Superior temporal gyrus (tissue), 1 donor: ENCODE measurements at regions not wholly inside any gene's neighbourhood (a gene's known extent, or its start where the extent isn't known, plus 50 kb on each side); places are given as distances from the start of the nearest gene placed in this dataset.

ENCODE experiments used
- DNase-seq: peaks from one replicate; pipeline ENCODE4 v3.0.0-alpha.2; 2016; ENCODE audit errors: extremely low spot score

DNA sequence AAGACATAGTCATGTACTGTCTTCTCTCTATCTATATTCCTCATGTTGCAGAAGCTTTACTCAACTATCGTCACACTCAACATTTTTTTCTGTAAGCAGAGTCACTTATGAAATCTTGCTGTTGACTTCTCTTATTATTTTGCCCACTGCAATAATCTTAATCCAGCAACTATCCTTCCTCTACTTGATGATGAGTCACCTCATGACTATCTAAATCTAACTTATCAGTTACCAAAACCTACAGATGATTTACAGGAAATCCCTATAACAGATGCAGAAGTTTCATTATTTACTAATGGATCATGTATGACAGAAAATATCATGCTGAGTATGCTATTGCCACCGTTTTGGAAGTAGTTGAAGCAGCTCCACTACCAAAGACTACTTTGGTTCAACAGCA, 378.9 kb downstream of the DUSP10 start:
- no peak for DNase-seq

DNA sequence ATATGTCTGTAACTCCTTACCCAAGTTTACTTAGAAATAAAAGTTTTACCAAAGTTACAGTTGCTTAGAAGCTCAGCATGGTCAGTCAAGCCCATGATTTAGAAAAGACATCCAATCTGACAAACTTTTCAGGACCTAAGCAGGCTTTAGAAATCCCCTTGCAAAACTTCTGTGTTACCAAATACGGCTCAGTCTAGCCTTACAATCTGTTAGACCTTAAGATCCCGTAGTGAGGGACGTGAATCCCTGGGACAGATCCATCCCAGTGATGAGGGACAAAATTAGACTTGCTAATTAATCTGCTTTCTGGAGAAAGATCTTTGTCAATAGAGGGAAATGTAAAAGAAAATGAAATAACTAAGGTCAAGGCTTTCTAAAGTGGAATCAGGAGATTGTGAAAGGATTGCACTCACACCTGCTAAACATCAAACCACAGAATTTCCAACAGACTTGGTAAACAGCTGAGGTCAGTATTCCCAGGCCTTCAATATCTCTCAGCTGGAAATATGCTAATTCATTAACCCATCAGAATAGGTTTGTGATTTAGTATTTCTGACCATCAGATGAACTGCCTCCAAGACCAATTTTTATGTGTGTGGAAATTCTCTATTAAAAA, 375.3 kb downstream of the DUSP10 start:
- DNase-seq: no peak

DNA sequence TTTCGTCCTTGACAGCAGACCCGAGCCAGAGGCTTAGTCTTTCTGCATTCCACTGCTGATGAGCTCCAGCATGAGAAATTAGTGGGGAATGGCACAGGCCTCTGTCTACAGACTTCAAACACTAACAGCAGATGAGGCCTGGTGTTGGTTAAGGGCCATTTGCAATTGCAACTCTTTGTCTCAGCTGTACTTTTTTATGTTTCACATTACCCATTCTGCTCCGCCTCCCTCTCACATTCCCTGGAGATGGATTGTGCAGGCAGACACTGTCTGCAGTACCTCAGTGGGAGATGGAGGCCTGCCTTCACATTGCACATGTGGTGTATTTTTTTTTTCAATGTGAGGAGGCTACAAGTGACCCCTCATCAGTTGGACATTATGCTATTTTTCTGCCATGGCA, 370.2 kb downstream of the DUSP10 start:
- no peak for DNase-seq

DNA sequence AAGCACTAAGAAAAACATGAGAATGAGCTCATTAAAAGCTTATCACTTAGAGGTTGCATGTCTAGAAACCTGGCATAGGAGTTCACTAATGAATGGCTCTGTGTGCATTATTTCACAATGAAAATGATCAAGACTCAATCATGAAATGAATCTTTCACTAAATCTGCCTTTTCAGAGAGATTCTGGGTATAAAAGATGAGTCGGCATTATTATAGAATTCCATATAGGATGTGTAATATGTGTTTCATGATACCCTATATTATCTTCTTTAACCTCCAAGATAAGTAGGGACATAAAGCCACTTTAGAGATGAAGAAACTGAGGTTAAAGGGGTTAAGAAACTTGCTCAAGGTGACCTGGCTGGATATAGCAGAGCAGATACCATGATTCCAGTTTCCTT, 368.1 kb downstream of the DUSP10 start:
- no peak for DNase-seq

DNA sequence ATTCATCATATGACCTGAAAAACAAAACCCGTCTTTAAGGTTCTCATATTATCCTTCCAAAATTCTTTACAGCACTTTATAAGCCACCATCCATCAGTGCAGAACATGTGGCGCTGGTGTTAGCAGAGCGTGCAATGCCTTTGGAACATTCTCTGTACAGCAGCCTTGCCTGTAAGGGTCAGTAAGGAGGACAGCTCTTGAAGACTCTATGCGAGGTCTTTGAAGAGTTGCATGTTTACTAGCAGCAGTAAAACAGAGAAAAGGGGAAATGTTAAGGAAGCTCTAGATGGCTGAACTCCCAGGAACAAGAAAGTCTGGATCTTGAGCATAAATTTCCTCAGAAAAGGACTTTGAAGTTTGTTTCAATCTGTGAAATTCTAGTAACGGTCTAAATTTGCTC, 365.6 kb downstream of the DUSP10 start:
- DNase-seq: no peak

DNA sequence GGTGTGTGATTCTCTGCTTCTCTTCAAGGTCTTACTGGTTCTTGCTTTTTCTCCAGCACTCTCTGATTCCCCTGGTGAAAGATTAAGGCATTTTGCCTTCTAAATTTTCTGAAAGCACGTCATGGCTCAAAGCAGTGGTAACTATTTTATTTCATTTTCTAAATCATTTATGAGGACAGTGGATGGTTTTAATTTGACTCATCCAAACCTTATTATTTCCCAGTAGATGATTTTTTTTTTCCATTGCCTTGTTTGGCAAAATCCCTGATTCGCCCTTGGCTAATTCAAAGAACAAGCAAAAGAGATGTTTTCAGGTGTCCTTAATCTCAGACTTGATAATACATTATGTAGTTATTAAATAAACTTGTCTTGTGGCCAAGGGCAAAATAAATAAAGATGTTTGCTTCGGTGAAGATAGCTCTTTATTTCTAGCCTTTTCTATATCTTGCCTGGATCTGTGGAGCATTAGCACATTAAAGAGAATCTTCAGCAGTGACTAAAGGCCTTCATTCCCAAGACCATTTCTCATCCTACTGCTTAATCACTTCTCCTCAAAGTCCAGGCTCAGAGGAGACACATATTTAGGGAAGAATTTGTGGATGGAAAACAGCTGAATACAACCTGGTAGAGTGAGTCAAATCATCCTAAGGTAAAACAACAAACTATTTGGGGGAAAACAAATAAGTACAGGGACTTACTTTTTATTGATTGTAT, 359.8 kb downstream of the DUSP10 start:
- no peak for DNase-seq

DNA sequence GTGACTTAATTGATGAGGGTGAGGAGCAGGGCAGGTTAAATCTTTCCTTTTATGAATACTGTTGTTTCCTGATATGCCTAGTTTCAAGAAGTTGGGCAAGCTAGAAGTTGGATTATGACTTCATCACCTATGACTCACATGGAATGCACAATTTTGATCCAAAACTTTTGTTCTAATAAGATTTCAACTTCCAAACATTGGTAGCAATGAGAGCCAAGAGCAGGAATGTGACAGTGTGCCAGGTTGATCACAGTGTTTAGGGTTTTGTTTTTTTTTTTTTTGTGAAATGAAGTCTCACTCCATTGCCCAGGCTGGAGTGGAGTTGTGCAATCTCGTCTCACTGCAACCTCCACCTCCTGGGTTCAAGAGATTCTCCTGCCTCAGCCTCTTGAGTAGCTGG, 349.4 kb downstream of the DUSP10 start:
- DNase-seq: no peak

DNA sequence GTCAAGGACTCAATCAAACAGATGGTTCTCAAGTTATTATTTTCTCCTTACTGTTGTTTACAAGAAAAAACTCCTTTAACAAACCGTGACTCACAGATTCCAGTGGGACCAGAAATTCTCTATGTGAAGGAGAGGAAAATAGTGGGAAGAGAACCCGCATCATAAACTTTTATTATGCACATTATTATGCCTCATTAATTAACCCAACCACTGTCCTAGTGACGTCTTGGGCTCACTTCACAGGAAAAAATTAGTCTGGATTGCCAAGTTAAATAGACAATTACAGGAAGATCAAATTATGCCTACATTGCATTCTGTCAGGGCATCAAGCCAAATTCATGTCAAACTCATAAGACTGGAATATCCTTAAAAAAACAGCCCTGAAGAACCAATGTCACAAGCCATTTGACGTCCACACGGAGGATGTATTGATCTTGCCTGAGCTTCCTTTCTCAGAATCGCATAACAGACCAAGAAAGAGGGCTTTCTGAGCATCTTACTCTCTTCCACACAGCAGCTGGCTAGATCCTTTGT, 347.8 kb downstream of the DUSP10 start:
- no peak for DNase-seq

DNA sequence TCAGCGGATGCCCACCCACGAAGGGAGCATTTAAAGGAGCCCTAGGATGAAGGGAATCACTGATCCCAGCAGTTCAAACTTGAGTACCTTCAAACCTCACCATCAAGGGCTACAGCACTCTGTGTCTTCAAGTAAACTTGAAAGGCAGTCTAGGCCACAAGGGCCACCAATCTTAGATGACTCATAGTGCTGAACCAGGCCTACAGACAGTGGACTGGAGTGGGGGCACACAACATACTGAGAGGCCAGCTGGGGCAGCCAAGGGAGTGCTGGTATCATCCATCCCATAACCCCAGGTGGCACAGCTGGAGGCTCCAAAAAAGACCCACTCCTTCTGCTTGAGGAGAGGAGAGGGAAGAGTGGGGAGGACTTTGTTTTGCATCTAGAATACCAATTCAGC, 345.4 kb downstream of the DUSP10 start:
- DNase-seq: no peak

DNA sequence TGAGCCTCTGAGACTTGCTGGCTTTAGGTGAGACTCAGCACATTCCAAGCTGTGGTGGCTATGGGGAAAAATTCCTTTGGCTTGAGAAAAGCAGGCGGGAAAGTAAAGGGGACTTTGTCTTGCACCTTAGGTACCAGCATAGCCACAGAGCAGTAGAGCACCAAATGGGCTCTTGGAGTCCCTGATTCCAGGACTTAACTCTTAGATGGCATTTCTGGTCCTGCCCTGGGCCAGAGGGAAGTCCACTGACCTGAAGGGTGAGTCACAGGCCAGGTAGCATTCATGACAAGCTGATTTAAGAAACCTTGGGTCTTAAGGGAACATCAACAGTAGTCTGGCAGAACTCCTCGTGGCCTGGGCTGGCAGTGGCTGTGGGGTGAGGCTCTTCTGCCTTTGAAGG, 344.7 kb downstream of the DUSP10 start:
- DNase-seq: no peak

DNA sequence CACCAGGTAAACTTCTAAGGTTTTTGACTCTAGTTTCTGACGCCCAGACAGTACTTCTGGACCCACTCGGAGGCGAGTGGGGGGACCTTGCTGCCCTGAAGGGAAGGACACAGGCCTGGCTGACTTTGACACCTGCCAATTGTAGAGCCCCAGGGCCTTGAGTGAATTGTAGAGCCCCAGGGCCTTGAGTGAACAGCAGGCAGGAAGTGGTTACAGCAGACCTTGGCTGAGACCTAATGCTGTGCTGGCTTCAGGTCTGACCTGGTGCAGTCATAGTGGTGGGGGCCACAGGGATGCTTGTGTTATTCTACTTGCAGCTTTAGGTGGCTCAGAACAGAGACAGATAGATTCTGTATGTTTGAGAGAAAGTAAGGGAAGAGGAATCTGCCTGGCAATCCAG, 344.3 kb downstream of the DUSP10 start:
- DNase-seq: no peak

DNA sequence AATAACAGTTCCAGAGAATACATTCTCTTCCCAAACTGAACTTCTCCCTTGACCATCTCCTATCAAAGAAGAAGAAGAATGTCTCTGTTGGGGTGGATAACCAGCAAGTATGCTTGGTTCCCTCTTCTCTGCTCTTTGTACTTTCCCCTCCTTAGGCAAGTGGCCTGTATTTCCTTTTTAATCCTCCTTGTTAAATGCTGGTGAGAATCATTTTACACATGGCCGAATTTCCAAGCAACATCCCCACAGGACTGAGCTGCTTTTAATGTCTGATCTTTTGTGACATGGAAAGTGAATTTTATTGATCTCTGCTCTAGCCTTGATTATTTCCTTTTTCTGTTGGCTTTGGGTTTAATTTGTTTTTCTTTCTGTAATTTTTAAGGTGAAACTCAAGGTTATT, 336.7 kb downstream of the DUSP10 start:
- no peak for DNase-seq

DNA sequence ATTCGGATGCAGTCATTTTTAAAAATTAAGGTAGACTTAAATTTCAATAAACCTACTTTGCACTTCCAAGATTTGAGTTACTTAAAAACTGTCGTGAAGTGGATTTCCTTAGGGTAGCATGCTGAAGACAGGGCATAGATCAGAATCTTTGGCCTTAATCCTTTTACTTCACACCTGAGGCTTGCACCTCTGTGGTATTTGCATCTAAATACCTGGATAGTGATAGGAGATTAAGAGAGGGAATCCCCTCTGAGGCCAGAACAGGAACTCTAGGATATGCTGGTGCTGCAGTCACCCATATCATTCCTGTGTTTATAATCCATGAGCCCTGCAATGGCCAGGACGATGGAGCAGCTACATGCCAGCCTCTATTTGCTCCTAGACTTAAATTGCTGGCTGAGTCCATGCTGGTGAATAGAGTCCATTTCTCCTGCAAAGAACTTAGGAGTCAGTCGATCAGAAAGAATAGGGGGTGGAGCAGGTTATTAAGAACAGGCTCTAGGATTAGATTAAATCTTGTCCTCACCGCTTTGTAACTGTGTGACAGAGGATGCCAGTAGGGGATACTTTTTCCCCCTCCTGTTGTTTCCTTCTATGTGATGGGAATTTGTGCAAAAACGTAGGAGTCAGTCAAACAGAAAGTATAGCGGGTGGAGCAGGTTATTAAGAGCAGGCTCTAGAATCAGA, 333.6 kb downstream of the DUSP10 start:
- DNase-seq: no peak

DNA sequence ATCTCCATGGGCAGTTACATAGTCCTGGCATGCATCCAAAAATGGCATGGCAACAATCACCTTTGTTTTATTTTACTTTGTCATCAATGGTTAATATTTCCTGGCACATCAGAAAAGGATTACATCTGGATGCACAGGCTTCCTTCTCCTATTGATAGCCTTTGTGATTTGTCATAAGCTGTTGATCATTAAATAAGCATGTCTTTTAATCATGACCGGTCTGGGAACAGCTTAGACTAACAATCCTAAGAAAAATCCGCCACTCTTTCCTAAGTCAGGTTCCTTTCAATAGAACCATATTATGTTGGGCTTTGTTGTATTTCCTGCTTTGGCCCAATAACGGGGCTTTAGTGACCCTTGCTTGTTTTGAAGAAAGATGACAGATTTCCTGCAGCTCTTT, 330.6 kb downstream of the DUSP10 start:
- no peak for DNase-seq

DNA sequence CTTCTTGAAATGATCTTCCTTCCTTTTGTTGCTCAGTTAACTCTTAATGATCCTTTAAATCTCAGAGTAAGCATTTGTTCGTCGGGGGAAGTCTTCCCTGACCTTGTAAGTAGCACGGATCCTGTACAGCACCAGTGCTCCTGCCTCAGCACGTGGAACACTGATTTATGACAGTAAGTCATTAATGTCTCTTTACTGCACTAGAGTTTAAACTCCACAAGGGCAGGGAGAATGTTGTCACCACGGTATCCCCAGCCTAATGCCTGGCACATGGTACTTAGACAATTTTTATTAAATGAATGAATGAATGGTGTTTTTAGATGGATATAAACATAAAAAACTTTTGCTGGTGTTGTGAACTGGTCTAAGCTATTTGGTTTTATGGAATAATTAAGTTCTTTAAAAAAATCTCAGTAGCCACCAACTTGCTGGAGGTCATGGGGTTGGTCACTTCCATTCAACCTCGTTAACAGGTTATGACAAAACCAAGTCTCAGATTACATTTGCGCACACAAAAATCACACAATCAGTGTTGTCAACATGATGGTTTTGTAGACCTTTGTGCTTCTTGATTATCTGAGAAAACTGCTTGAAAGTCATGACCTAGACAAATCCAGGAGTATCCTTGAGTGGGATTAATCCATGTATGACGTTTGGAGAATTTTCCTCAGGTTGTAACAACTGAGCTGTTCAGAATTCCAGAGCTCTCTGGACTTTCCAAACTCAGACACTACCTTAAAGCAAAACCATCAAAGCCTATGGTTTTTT, 326.9 kb downstream of the DUSP10 start:
- no peak for DNase-seq

DNA sequence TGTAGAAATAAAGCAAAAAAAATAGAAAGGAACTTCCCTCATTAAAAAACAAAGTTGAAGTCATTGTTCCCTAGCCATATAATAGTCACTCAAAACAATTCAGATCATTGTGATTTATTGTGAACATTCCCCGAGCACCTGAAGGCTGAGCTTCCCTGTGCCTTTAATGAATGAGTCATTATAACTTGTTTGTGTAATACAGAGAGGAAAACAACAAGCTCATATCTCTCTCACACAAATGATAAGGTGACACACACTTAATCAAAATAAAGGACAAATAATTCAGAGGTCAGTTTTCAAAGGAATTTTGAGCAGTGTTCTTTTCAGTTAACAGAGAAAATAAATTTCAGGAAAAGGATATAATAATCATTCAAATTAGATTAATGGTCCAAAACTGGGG, 326.2 kb downstream of the DUSP10 start:
- DNase-seq: no peak

DNA sequence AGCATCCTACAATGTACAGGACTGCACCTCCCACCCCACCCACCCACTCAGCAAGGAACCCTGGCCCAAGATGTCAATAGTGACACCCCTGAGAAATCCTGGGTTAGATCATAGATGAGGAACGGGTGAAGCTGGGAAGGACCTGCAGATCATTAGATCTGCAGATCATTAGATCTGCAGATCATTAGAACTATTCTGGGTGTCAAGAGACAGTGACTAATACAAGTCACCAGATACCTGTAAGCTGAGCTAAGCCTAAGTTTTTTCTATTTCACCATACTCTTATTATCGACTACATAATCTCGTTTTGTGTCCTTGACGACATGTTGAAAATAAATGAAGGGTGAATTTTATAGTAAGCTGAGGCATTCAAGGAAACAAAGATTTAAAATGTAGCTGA, 325.7 kb downstream of the DUSP10 start:
- no peak for DNase-seq

DNA sequence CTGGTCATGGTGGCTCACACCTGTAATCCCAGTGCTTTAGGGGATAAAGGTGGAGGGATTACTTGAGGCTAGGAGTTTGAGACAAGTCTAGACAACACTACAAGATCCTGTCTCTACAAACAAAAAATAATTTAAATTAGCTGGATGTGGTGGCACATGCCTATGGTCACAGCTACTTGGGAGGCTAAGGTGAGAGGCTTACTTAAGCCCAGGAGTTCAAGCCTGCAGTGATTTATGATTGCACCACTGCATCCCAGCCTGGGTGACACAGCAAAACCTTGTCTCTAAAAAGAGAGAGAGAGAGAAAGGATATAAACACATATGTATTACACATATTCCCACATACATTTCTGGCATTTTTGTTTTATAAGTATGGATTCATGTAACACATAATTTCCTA, 325.2 kb downstream of the DUSP10 start:
- no peak for DNase-seq

DNA sequence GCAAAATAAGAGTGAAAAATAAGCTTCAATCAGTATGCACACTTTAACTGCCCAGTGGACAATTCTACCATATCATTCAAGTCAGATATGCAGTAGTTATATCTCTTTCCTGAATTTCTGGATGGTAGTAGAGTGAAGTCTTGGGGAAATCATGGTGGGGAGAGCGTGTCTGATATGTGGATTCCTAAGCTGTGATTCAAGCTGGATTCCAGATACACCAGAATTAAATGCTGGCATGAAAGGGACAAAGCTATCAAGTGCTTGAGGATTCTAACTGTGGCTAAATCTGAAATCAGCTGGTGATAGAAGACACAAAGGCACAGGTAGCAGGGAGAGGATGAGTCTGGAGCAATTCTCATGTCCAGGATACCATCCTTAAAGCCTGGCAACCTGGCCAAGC, 323.5 kb downstream of the DUSP10 start:
- DNase-seq: no peak

DNA sequence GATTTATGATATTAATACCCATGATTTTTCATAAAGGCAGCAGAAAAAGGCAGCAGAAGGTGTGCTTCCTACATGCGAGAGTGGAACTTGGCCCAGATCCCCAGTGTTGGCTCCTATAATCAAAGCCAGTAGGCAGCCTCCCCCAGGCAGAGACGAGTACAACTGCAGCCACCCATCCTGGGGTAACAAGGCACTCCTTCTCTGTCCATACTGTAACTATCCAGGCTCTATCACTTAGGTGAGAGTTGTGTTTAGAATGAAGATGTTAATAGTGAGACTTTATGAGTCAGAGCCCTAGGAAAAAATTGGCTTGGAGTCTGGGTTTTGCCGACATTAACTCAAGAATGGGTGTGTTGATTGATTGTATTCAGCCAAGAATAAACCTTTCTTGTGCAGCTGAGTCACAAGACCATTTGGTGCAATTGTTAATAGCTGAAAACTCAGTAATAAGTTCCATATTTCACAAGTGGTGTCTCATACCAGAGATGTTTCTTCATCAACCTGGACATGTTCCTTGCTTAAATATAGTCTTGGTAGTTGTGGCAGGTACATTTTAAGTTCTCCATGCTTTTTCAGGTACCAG, 322.3 kb downstream of the DUSP10 start:
- no peak for DNase-seq

DNA sequence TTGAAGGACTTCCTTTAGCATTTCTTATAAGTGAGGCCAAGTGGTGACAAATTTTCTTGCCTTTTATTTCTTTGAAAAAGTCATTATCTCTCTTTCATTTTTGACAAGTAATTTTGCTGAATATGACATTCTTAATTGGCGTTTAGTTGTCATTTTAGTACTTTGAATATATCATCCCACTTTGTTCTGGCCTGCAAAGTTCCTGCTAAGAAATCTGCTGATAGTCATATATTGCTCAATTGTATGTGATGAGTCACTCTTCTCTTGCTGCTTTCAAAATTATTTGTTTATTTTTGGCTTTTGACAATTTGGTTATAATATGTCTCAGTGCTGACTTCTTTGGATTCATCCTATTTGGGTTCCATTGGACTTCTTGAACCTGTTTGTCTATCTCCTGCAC, 312.6 kb downstream of the DUSP10 start:
- DNase-seq: no peak
